GM10248 (cell line): ENCODE measurements at regions not wholly inside any gene's neighbourhood (a gene's known extent, or its start where the extent isn't known, plus 50 kb on each side); places are given as distances from the start of the nearest gene placed in this dataset.

Experiments used
- CTCF ChIA-PET: fragments of 300-600 bp; sonication (Branson Sonifier 250); formaldehyde crosslinking; extraction: SDS; loops from one replicate; lab custom pipeline; 2021; ENCODE audit warnings: antibody characterized with exemption; lab: Yijun Ruan, JAX
- POLR2A ChIA-PET: fragments of 350-650 bp; sonication (Branson Sonifier 250); formaldehyde crosslinking; extraction: SDS; loops from one replicate; lab custom pipeline; 2020; ENCODE audit warnings: antibody characterized with exemption; lab: Yijun Ruan, JAX
- DNase-seq: peaks from one replicate; pipeline ENCODE4 v3.0.0; 2012; ENCODE audit errors: extremely low spot score
- TF ChIP-seq, protein P1 (sequence below): IDR thresholded peaks from 2 replicates; pipeline ENCODE4 v1.5.1; 2012; ENCODE audit warnings: mild to moderate bottlenecking, low read depth; ENCODE audit errors: extremely low read depth, missing control alignments, control extremely low read depth

DNA sequence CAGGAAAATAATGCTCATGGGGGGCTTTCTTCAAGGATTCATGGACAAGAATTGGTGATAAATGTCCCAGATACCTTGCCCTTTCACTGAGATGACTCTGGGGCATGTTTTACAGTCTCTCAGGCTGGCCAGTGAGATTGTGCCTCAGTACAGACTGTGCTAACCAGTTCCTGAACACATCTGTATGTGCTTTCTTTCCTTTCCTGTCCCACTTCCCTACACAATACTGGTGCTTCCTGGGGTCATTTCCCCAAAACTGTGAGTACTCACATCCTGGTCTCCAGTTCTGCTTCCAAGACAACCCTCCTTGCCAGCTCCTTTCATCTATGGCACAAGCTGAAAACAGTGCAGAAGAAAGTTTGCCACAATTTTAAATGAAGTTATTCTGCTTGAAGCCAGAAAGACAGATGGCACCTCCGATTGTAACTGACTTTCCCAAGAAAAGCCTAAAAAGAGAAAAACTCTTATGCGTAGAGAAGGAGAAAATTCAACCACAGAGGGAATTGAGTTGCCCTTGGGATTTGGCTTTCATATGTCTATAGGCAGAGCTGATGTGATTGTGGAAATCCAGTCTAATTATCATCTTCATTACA lies 134.7 kb downstream of the DRD1 start:
- ChIA-PET CTCF (no interaction called here), POLR2A (no interaction called here)
- DNase-seq, result no peak
- TF ChIP-seq, protein P1, sequence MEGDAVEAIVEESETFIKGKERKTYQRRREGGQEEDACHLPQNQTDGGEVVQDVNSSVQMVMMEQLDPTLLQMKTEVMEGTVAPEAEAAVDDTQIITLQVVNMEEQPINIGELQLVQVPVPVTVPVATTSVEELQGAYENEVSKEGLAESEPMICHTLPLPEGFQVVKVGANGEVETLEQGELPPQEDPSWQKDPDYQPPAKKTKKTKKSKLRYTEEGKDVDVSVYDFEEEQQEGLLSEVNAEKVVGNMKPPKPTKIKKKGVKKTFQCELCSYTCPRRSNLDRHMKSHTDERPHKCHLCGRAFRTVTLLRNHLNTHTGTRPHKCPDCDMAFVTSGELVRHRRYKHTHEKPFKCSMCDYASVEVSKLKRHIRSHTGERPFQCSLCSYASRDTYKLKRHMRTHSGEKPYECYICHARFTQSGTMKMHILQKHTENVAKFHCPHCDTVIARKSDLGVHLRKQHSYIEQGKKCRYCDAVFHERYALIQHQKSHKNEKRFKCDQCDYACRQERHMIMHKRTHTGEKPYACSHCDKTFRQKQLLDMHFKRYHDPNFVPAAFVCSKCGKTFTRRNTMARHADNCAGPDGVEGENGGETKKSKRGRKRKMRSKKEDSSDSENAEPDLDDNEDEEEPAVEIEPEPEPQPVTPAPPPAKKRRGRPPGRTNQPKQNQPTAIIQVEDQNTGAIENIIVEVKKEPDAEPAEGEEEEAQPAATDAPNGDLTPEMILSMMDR, result no peak

DNA sequence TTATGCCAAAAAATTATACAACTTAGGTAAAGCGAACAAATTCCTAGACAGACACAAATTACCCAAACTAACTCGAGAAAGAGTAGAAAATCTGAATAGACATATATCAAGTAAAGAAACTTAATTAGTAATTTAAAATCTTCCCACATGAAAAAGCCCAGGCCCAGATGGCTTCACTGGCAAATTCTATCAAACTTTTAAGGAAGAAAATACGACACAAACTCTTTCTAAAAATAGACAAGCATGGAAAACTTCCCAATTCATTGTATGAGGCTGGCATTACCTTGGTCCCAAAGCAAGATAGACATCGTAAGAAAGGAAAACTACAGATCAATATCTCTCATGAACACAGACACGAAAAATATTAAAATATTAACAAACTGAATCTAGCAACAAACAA lies 135.3 kb downstream of the DRD1 start:
- POLR2A ChIA-PET, result no interaction called here
- CTCF ChIA-PET, result no interaction called here
- no peak for DNase-seq
- TF ChIP-seq, protein P1, result no peak

DNA sequence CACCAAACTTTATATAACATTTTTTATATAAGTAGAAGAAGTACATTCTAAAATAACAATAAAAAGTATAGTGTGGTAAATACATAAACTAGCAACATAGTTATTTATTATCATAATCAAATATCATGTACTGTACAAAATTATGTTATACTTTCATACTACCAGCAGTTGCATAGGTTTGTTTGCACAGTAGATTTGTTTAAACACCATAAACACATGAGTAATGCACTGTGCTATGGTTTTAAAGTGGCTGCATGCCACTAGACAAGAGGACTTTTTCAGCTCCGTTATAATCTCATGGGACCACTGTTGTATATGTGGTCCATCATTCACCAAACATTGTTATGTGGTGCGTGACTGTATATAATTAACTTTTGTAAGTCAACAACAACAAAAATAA lies 137.6 kb downstream of the DRD1 start:
- TF ChIP-seq, protein P1, result no peak
- POLR2A ChIA-PET, result no interaction called here
- CTCF ChIA-PET, result no interaction called here
- DNase-seq, result no peak

DNA sequence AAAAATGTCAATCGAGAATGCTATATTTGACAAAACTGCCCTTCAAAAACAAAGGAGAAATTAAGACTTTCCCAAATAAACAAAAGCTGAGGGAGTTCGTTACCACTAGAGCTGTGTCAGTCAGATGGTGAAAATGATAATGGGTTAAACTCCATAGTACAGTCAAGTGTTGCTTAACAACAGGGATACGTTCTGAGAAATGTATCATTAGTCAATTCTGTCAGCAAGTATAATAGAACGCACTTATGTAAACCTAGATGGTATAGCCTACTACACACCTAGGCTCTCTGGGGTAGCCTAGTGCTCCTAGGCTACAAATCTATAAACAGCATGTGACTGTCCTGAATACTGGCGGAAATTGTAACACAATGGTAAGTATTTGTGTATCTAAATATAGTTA lies 138.7 kb downstream of the DRD1 start:
- no peak for DNase-seq
- ChIA-PET POLR2A (no interaction called here), CTCF (no interaction called here)
- TF ChIP-seq, protein P1, result no peak

DNA sequence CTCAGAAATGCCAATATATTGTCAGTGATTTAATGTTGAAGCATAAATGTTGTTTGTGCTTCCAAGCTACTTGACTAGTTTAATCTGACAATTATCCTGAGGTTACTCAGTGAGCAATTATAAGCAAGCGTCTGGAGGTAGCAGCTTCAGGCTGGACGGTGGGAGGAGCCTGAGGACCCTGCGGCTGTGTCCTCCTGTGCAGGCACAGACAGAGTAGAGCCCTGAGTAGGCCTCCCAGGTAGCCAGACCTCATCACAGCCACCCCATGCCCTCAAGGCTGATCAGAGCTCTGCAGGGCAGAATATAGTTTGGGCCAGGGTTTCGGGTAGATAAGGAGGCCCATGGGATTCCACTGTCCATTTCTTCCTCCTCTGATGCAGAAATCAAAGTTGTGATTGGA lies 153.6 kb downstream of the DRD1 start:
- ChIA-PET POLR2A (no interaction called here), CTCF (interaction anchor here (1.3 kb wide), 1 partner anchor 9 kb away, joined by 4 read pairs; no protein-coding TSS in a partner anchor)
- DNase-seq, result no peak
- TF ChIP-seq, protein P1, result no peak

DNA sequence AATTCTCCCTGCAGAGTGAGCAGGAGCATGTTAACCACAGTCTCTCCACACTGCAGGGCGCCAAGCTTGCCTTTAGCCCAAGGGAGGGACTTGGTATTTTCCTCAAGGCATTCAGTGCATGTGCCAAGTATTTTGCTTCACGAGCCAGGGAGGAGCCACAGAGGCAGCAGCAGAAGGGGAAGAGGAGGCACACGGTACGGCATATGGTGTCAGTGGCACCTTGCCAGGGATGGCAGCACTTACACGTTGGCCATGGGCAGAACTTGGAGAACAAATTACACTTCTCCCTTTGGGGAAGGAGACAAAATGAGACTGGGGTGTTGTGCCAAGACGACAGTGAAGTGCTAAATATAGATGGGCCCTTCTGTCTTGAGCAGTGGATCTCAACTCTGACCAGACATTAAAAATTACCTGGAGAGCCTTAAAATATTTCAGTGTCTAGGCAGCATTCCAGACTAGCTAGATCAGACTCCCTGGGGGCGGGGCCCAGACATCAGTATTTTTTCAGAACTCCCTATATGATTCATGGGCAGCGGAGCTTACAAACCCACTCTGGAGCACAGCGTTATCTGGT lies 155.8 kb downstream of the DRD1 start:
- TF ChIP-seq, protein P1, result no peak
- ChIA-PET POLR2A (no interaction called here), CTCF (interaction anchor here (1.2 kb wide), 1 partner anchor 12 kb away, joined by 3 read pairs; no protein-coding TSS in a partner anchor)
- DNase-seq, result no peak
